ENCODE measurements at regions not wholly inside any gene's neighbourhood (a gene's known extent, or its start where the extent isn't known, plus 50 kb on each side); places are given as distances from the start of the nearest gene placed in this dataset.
"Not testable (repeated sequence)": the region's sequence is repeated elsewhere in the genome, so short reads cannot be mapped to it uniquely, and the experiment has no call there.

DNA sequence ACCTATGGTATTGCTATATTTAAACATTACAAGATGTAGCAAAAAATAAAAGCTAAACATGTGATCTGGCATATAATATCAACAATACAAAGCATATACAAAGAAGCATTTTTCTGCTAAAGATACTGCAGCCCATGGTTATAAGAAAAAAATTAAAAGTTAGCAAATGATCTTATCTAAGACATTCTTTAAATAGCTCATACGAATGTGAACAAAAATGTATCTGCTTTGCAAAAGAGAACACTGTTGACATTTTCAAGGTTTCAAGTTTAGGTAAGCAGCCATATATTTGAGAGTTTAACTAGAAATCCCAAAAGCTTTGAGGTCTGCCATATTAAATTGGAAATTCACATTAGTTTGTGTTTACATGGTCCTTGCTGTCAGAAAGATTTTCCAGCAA, 301.0 kb upstream of the SLC39A10 start:
- CTCF ChIA-PET = no interaction called here
- DNase-seq = no peak
- no peak overlapping the region for H3K4me3 Mint-ChIP-seq
- peaks cover 2% of the 10 kb centered on the region for H3K27me3 Mint-ChIP-seq
- intact Hi-C loops (cut with micrococcal nuclease) = no loop called here
- no peaks in the 10 kb centered on the region for H3K36me3 Mint-ChIP-seq
- H3K4me1 Mint-ChIP-seq (ENCODE audit: low read depth) = peaks cover 23% of the 10 kb centered on the region
- H3K27ac Mint-ChIP-seq = no peak overlapping the region
- H3K9me3 Mint-ChIP-seq = peaks cover 5% of the 10 kb centered on the region
- POLR2A ChIA-PET = no interaction called here

DNA sequence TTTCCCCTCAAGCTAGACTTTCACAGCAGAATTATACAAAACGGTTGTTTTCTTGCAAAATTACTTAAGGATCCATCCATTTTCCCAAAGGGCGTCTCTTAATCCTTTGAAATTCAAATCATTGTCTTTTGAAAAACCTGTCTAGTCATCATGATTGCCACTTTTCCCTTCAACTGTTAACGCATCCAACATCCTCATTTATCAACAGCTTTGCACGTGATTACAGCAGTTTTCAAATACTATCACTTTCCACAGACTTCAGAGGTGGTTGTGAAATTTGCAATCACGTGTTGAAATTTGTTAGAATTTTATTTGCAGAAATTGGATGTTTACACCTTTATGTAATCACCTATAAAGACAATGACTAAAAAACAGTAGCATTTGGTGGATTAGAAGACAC, 304.4 kb upstream of the SLC39A10 start:
- POLR2A ChIA-PET = no interaction called here
- H3K4me3 Mint-ChIP-seq = no peak overlapping the region

DNA sequence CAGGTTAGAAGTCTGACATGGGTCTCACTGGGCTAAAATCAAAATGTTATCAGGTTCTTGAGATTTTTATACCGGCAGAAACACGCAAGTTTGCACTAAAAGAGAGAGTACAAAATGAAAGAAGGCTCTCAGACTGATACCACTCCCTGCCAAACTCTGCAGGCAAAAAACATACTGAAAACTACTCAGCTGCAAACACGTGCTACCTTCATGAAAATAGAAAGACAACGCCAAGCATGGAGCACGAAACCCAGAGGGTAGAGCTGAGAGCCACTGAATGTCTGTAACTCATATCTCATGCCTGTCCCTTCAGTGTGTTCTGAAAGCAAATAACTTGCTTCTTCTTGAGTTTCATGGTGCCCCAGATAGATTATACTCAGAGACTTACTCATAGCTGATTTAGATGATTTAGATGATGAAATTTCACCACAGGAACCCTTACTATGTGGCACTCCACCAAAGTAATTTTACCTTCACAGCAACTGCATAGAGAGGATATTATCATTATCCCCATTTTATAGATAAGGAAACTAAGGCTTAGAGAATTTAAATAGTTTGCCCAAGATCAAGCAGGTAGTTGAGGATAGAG, 313.0 kb upstream of the SLC39A10 start:
- no peak overlapping the region for H3K27ac Mint-ChIP-seq
- H3K36me3 Mint-ChIP-seq = no peaks in the 10 kb centered on the region
- intact Hi-C loops (cut with micrococcal nuclease) = no loop called here
- no peaks in the 10 kb centered on the region for H3K27me3 Mint-ChIP-seq
- no peaks in the 10 kb centered on the region for H3K9me3 Mint-ChIP-seq
- H3K4me3 Mint-ChIP-seq = no peak overlapping the region
- ChIA-PET CTCF (no interaction called here), POLR2A (no interaction called here)
- DNase-seq = no peak
- H3K4me1 Mint-ChIP-seq (ENCODE audit: low read depth) = no peaks in the 10 kb centered on the region

More for the DNA sequence above, 304.4 kb upstream of the SLC39A10 start:
- peaks cover 9% of the 10 kb centered on the region for H3K9me3 Mint-ChIP-seq
- no peaks in the 10 kb centered on the region for H3K36me3 Mint-ChIP-seq
- H3K4me1 Mint-ChIP-seq (ENCODE audit: low read depth) = no peaks in the 10 kb centered on the region
- CTCF ChIA-PET = no interaction called here
- intact Hi-C loops (cut with micrococcal nuclease) = no loop called here
- DNase-seq = no peak
- H3K27me3 Mint-ChIP-seq = peaks cover 2% of the 10 kb centered on the region
- H3K27ac Mint-ChIP-seq = no peak overlapping the region

GRCh38 chr2:195343540-195343939, 313.5 kb upstream of the SLC39A10 start:
- POLR2A ChIA-PET = no interaction called here
- no peaks in the 10 kb centered on the region for H3K27me3 Mint-ChIP-seq
- no peaks in the 10 kb centered on the region for H3K9me3 Mint-ChIP-seq

GRCh38 chr2:195342061-195342460, 315.0 kb upstream of the SLC39A10 start:
- Mint-ChIP-seq H3K4me3 (no peak overlapping the region), H3K36me3 (no peaks in the 10 kb centered on the region), H3K27ac (no peak overlapping the region), H3K4me1 (ENCODE audit: low read depth) (no peaks in the 10 kb centered on the region), H3K27me3 (no peaks in the 10 kb centered on the region), H3K9me3 (no peaks in the 10 kb centered on the region)
- POLR2A ChIA-PET = no interaction called here
- intact Hi-C loops (cut with micrococcal nuclease) = no loop called here
- CTCF ChIA-PET = no interaction called here
- DNase-seq = no peak

More at GRCh38 chr2:195343540-195343939, 313.5 kb upstream of the SLC39A10 start:
- no peak for DNase-seq
- intact Hi-C loops (cut with micrococcal nuclease) = no loop called here
- Mint-ChIP-seq H3K27ac (no peak overlapping the region), H3K4me3 (no peak overlapping the region), H3K4me1 (ENCODE audit: low read depth) (no peaks in the 10 kb centered on the region), H3K36me3 (no peaks in the 10 kb centered on the region)
- CTCF ChIA-PET = no interaction called here

DNA sequence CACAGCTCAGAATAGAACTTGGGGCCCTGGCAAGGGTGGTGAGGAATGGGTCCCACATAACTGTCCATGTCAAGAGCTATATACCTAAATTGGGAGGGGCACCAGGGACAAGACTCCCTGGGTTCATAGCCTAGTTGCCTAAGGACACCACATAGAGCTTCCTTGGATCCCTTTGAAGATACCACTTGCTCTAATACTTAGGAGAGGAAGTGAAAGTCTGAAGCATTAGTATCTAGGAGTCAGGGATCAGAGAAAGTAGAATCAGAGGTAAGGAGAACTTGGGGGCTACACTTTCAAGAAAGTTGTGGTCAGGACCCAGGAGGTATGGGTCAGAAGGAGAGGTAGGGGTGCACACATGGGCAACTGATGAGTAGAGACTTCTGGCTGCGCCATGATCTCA, 318.2 kb upstream of the SLC39A10 start:
- CTCF ChIA-PET = no interaction called here
- no peak overlapping the region for H3K4me3 Mint-ChIP-seq
- DNase-seq = no peak
- POLR2A ChIA-PET = no interaction called here
- H3K27me3 Mint-ChIP-seq = no peaks in the 10 kb centered on the region
- no peaks in the 10 kb centered on the region for H3K9me3 Mint-ChIP-seq
- no peaks in the 10 kb centered on the region for H3K4me1 Mint-ChIP-seq (ENCODE audit: low read depth)
- H3K27ac Mint-ChIP-seq = no peak overlapping the region
- no peaks in the 10 kb centered on the region for H3K36me3 Mint-ChIP-seq
- intact Hi-C loops (cut with micrococcal nuclease) = no loop called here

DNA sequence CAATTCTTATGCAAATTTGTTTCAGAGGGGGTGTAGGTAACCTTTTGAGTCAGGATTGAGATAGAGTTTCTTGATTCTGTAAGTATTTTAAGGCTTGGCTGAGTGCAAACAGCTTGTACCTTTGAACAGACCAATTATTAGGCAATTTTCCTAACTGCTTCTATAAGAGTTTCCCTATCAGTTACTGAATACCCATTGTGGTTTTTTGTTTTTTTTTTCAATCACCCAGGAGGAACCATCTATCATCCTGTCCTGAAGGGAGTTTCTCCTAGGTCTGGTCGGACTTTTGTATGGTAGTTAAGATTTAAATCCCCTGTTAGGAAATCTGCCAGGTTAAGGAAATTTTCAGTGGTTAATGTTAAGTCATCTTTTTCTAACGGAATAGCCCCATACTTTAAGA, 319.4 kb upstream of the SLC39A10 start:
- Mint-ChIP-seq H3K4me1 (ENCODE audit: low read depth) (no peaks in the 10 kb centered on the region), H3K36me3 (no peaks in the 10 kb centered on the region), H3K27ac (no peak overlapping the region), H3K27me3 (no peaks in the 10 kb centered on the region), H3K4me3 (no peak overlapping the region), H3K9me3 (no peaks in the 10 kb centered on the region)
- ChIA-PET CTCF (no interaction called here), POLR2A (no interaction called here)
- intact Hi-C loops (cut with micrococcal nuclease) = no loop called here
- no peak for DNase-seq

DNA sequence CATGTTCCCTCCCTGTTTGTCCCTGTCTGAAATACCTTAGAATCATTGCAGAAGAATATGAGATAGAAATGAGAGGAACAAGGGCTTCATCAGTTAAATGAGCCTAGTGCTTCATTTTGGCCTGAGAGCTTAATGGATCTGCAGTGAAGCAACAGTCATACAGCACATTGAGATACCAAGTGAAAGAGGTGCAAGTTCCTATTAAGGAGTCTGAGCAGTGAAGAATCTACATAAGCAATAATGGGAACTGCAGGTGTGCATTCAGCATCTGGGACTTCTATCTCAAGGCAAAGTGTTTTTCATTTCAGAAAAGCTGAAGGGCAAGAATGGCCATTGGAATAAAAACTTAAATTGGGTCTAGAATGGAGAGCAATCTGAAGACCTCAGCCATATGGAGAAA, 323.2 kb upstream of the SLC39A10 start:
- Mint-ChIP-seq H3K4me1 (ENCODE audit: low read depth) (no peaks in the 10 kb centered on the region), H3K27me3 (no peaks in the 10 kb centered on the region), H3K27ac (no peak overlapping the region), H3K9me3 (peaks cover 11% of the 10 kb centered on the region), H3K36me3 (no peaks in the 10 kb centered on the region), H3K4me3 (no peak overlapping the region)
- DNase-seq = no peak
- CTCF ChIA-PET = interaction anchor here (0.8 to 1.0 kb wide), 3 partner anchors 14 to 734 kb away, joined by 3 read pairs; partner anchors contain the start of gene DNAH7
- intact Hi-C loops (cut with micrococcal nuclease) = no loop called here
- POLR2A ChIA-PET = no interaction called here

- no peaks in the 10 kb centered on the region for H3K36me3 Mint-ChIP-seq
- H3K4me3 Mint-ChIP-seq = no peak overlapping the region
- no peaks in the 10 kb centered on the region for H3K27me3 Mint-ChIP-seq
- intact Hi-C loops (cut with micrococcal nuclease) = no loop called here
- POLR2A ChIA-PET = no interaction called here
- CTCF ChIA-PET = no interaction called here
- no peaks in the 10 kb centered on the region for H3K4me1 Mint-ChIP-seq (ENCODE audit: low read depth)
- no peak for DNase-seq
- H3K9me3 Mint-ChIP-seq = peaks cover 11% of the 10 kb centered on the region
- H3K27ac Mint-ChIP-seq = no peak overlapping the region
These were observed 325.1 kb upstream of the SLC39A10 start for GRCh38 chr2:195331966-195332365.

DNA sequence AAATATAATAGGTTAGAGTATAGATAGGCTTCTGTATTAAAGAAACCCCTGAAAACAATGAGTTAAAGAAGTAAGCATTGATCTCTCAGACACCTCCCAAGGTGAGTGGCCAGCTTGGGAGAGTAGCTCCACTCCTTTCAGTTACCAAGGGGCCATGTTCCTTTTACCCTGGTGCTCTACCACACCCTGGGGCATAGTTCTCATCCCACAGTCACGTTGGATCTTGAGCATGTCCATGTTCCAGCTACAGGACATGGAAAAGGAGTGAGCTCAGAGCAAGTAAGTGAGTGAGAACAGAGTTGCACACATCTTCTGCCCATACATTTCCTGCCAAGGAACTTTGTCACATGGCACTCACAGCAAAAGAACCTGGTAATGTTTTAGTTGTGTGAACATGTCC, 325.9 kb upstream of the SLC39A10 start:
- intact Hi-C loops (cut with micrococcal nuclease) = no loop called here
- POLR2A ChIA-PET = no interaction called here

GRCh38 chr2:195330513-195330956, 326.5 kb upstream of the SLC39A10 start:
- CTCF ChIA-PET = no interaction called here
- no peaks in the 10 kb centered on the region for H3K36me3 Mint-ChIP-seq
- intact Hi-C loops (cut with micrococcal nuclease) = no loop called here
- H3K27ac Mint-ChIP-seq = no peak overlapping the region
- H3K9me3 Mint-ChIP-seq = peaks cover 11% of the 10 kb centered on the region
- H3K27me3 Mint-ChIP-seq = no peaks in the 10 kb centered on the region
- no peak overlapping the region for H3K4me3 Mint-ChIP-seq
- POLR2A ChIA-PET = no interaction called here
- DNase-seq = no peak
- H3K4me1 Mint-ChIP-seq (ENCODE audit: low read depth) = no peaks in the 10 kb centered on the region

More for the DNA sequence above, 325.9 kb upstream of the SLC39A10 start:
- Mint-ChIP-seq H3K36me3 (no peaks in the 10 kb centered on the region), H3K4me1 (ENCODE audit: low read depth) (no peaks in the 10 kb centered on the region), H3K9me3 (peaks cover 11% of the 10 kb centered on the region), H3K4me3 (no peak overlapping the region), H3K27ac (no peak overlapping the region), H3K27me3 (no peaks in the 10 kb centered on the region)
- no peak for DNase-seq
- CTCF ChIA-PET = no interaction called here

GRCh38 chr2:195329784-195330183, 327.2 kb upstream of the SLC39A10 start:
- POLR2A ChIA-PET; DNase-seq; H3K36me3 Mint-ChIP-seq; H3K4me1 Mint-ChIP-seq (ENCODE audit: low read depth); H3K4me3 Mint-ChIP-seq; H3K27ac Mint-ChIP-seq; H3K27me3 Mint-ChIP-seq; CTCF ChIA-PET; intact Hi-C loops (cut with micrococcal nuclease): not testable (repeated sequence)
- H3K9me3 Mint-ChIP-seq = peaks cover 11% of the 10 kb centered on the region

GRCh38 chr2:195326537-195326936, 330.5 kb upstream of the SLC39A10 start:
- H3K36me3 Mint-ChIP-seq = peaks cover 1% of the 10 kb centered on the region
- no peak for DNase-seq
- no peak overlapping the region for H3K4me3 Mint-ChIP-seq
- no peak overlapping the region for H3K27ac Mint-ChIP-seq
- H3K27me3 Mint-ChIP-seq = no peaks in the 10 kb centered on the region
- POLR2A ChIA-PET = no interaction called here
- peaks cover 11% of the 10 kb centered on the region for H3K9me3 Mint-ChIP-seq
- CTCF ChIA-PET = no interaction called here
- H3K4me1 Mint-ChIP-seq (ENCODE audit: low read depth) = no peaks in the 10 kb centered on the region
- intact Hi-C loops (cut with micrococcal nuclease) = no loop called here

Data from activated CD4-positive, alpha-beta memory T cell treated with anti-CD3 and anti-CD28 coated beads for 36 hours (primary cell).